NK-92 (cell line): ENCODE measurements at regions not wholly inside any gene's neighbourhood (a gene's known extent, or its start where the extent isn't known, plus 50 kb on each side); places are given as distances from the start of the nearest gene placed in this dataset.
"Not testable (repeated sequence)": the region's sequence is repeated elsewhere in the genome, so short reads cannot be mapped to it uniquely, and the experiment has no call there.

Source experiments
- DNase-seq: peaks from one replicate; lab custom pipeline; 2025; ENCODE audit not compliant: unreplicated experiment; lab: John Stamatoyannopoulos, UW

DNA sequence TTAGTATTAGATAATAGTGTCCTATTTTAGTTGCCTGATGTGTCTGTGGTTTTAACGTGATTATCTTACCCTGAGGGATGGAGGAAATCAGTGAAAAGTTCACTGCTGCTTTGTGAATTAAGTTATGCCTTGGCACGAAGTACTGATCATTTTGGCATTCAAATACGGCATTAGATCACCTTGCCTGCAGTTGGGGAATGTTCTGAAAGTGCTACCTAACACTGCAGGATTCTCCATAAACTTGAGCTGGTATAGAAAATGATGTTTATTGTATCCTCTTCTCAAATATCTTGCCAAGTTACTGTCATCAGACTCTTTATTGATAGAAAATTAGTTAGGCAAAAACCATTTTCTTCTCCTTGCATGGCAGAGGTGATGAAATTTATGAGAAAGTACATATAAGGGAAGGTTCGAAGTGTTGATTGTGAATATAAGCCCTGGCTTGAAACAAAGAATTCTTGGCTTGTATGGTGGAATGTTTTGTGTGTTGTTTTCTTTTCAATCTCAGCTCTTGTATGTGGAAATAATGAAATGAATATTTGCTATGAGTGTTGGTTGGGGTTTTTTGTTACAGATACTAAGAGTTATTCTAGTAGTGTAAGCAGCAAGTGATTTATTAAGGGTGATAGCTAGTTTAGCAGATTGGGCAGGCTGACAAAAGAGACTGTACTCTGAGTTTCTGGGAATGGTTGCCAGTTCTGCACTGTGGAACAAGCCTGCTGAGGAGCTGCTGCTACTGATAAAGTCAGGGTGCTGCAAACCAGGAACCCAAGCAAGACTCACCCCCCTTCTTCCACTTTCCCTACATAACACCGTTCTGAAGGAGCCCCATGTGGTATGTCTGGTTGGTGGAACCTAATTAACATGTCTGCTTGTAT is 448.3 kb downstream of the PCNX1 start:
- no peak for DNase-seq

DNA sequence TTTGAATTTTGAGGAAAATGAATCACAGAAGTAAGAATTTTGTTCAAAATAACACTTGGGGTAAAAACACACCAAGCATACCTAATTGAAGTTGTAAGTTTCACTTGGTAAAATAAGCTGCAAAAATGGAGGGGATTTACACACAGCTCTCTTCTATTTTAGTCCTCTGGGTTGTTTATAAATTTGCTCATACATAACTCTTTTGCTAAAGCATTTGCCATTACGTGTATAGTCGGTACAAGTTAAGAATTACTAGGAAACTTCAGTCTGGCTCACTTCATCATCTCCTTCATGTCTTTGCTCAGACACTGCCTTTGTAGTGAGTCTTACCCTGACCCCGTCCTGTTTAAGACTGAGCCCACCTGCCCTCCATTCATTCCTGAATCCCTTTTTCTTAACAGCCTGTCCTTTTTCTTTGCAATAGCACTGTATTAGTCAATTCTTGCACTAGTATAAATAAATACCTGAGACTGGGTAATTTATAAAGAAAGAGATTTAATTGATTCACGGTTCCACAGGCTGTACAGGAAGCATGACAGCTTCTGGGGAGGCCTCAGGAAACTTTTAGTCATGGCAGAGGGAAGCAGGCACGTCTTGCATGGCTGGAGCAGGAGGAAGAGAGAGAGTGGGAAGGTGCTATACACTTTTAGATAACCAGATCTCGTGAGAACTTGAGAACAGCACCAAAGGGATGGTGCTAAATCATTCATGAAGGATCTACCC is 451.1 kb downstream of the PCNX1 start:
- no peak for DNase-seq

DNA sequence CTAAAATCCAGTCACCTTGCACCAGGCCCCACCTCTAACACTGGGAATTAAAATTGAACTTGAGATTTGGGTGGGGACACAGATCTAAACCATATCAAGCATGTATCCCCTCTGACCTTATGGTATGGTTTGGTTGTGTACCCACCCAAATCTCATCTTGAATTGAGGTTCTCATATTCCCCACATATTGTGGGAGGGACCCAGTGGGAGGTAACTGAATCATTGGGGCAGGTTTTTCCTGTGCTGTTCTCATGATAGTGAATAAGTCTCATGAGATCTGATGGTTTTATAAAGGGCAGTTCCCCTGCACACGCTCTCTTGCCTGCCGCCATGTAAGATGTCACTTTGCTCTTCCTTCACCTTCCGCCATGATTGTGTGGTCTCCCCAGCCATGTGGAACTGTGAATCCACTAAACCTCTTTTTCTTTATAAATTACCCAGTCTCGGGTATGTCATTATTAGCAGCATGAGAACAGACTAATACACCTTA is 451.7 kb downstream of the PCNX1 start:
- DNase-seq, result not testable (repeated sequence)

DNA sequence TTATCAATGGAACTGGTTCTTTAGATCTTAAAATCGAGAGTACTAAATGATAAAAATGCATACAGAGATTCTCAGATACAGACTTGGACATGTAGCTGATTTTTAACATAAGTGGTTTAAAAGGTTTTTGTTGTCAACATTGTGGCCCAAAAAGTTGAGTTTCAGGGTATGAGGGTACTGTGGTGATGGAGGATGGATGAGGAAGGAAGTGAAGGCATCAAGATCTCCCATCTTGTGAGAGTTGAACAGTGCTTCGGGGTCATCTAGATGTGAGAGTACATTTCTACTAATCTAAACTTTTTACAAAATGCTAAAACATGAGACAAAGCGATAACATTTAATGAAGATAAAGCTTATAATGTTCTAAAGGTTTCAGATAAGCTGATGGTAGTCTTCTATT is 452.6 kb downstream of the PCNX1 start:
- DNase-seq, result no peak

DNA sequence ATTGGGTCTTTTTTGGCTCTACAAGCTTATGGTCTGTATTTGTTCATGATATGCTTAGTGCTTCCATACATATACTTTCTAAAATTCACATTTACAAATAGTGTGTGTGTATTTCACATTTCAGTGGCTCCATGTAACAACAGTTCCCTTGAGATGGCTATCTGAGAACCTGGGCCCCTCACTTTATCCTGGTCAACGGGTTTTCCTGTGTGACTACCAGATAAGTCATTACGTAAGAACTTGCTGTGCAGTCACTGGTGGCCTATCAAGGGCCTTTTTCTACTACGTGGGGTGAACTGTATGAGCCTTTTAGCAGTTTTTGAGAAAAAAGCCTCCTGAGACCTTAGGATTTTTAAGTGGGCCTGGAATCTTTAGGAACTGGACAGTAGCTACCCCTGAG is 454.1 kb downstream of the PCNX1 start:
- DNase-seq, result no peak

DNA sequence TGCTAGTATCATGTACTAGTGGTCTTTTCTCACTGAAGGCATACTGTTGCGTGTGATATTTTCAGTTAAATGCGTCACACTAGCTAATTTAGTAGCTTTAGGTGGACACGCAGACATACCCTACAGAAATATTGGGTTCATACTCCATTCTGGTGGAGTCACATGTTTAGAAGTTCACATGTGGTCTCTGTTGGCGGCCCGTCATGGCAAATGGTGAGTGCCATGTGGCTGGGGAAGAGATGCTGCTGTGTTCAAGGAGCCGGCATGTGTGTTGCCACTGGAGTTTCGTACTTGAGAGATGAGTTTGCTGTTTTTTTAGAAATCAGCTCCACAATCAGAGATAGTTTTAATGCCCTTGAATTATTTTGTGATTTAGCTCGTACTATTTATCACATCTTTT is 454.6 kb downstream of the PCNX1 start:
- DNase-seq, result no peak

DNA sequence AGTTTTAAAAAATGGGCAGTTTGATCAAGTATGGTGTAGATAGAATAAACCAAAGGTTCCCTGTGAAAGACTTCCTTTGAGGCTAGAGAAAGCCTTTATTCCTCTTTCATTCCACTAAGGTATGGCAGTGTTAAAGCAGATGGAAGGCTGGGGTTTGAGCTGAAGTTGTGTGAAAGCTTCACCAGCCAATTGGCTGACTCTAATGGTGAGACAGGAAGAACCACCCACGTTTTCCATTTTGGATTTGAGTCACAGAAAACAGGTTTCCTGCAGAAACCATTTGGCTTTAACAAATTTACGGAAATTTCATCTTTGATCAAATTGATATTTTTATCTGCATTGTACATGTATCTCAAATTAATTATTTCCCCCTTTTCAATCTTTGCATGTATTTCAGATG is 455.0 kb downstream of the PCNX1 start:
- DNase-seq, result no peak

DNA sequence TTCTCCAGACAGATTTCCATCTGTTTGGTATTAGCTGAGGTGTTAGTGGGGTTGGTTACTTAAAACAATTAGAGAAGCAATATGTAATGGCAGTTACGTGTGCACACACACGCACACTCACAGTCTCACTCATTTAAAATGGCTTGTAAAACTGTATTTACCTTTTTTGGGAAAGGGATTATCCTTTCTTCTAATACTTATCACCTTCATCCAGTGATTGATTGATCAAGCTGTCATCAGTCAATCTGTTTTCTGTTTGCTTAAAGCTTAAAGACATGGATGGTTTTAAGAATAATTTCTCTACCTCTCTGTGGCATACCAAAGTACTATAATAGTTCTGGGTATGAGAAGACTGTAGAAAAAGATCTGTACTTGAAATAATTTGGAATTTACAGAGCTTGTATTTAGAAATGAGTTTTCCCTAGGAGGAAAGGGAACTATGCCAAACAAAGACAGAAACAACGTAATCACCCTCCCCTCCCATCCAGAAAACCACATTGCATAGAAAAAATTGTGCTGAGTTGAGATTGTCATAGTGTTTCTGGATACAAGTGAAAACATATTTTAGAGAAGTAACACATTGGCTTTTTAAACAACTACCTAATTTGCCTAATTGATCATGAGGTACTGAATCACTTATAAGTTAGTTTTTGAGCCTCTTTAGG is 455.8 kb downstream of the PCNX1 start:
- no peak for DNase-seq

DNA sequence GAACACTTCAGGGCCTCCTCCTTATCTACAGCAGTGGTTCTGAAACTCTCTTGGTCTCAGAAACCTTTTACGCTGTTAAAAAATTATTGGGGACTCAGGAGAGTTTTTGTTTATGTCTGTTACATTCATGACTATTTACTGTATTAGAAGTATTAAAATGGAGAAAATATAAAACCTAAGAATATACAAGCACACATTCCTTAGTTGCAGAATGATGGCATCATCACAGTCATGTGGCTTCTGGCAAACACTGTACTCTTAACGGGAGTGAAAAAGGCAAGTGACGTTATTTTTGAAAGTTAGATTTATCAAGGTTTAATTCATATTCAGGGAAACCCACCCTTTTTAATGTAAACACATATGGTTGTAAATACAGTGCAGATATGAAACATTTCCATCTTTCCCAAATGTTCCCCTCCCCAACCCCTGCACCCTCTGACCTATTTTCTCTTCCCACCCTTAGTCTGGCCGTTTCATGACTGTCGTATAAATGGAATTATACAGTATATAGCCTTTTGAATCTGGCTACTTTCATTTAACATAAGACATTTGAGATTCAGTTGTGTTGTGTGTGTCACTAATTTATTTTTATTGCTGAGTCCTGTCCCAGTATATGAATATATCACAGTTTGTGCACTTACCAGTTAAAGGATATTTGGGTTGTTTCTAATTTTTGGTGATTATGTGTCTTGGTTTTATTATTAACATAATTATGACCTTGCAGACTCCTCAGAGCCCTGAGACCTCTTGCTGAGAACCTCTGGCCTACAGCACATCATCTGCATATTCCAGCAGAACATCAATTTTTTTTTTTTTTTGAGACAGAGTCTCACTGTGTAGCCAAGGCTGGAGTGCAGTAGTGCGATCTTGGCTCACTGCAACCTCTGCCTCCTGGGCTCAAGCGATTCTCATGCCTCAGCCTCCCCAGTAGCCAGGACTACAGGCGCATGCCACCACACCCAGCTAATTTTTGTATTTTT is 457.0 kb downstream of the PCNX1 start:
- no peak for DNase-seq

DNA sequence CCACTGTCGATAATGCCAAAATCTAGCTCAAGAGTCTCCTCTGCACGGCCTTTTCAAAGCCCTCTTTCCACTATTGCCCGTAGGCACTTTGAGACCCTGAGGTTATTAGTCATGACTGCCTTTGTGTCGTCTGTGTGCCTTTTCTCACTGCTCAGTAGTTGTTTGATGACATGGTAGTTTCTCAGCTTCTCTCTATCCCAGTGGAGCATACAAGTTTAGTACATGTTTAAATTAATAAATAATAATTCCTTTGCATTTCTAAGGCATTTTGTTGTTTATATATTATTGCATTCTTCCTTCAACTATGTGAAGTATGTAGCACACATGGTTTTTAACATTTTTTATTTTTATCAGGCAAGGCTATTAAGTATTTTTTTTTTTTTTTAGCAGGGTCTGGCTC is 458.1 kb downstream of the PCNX1 start:
- DNase-seq, result no peak

DNA sequence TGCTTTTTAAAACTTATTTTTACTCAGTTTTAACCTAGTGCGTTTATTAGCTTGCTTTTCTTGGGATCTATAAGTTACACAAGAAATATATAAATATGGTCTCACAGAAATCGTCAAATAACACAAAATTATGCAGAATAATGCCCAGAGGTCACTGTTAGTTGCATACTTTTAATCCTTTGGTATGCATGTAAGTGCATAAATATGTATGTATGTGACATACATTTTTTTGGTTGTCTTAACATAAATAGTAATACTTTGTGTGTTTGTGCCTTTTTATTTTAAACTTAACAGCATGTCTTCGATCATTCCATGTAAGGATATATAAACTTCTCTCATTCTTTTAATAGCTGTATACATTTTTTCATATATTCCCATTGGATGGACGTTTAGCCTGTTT is 459.6 kb downstream of the PCNX1 start:
- DNase-seq, result no peak

DNA sequence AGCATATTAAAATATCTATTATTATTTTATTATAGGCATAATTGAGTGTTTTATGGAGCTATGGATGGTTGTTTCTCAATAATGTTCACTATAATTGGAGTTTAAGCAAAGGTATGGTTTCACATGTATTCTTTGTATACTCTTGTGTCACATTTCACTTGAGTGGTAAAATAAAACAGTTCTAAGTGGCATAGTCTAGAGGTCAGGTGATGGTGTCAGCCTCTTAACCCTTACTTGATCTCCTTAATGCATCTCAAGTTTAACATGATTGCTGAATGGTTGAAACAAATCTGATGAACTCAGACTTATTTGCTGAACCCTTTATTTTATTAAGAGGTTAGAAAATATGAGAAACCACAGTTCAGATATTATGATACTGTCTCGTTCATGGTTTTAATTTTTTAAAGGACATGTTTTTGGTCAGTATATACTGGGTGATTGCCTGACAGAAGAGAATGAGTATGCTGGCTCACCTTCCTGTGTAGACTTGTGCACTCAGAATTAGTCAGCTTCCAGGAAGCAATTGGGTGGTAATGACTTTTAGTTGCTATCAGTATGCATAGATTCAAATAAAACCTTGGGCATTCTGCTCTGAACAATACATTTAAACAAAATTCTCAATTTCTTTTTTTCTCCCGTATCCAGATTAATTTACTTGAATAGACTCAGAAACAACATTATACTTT is 464.6 kb downstream of the PCNX1 start:
- no peak for DNase-seq

DNA sequence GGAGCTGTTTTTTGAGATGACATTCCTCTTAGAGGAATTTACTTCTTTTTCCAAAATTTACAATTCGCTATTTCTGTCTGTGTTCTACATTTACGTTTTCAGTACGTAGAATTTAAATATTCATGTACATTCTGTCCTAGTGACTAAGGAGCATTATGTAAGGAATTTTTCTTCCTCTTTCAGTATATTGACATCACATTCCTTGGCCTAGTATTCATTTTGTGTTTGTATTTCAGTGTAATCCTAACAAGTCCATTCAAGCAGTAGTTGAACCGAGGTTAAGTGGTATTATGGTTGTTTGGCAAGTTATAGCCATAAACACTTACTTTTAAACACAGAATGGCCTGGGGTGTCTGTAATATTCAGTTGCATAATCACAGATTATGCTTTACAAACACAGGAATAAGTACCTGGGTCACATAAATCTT is 465.2 kb downstream of the PCNX1 start:
- no peak for DNase-seq

DNA sequence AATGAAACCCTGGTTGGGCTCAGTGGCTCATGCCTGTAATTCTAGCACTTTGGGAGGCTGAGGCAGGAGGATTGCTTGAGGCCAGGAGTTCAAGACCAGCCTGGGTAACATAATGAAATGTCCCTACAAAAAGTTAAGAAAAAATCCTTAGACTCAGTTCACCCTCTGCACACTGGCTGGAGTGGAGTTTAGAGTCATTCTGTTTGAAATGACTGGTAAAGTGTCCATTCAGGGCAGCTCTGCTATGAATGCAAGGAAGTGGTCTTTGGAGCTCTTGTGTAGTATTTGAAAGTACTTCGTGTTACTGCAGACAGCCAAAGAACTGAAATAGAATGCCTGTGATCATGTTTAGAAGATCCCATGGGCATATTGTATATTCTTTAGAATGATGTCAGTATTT is 466.5 kb downstream of the PCNX1 start:
- no peak for DNase-seq

DNA sequence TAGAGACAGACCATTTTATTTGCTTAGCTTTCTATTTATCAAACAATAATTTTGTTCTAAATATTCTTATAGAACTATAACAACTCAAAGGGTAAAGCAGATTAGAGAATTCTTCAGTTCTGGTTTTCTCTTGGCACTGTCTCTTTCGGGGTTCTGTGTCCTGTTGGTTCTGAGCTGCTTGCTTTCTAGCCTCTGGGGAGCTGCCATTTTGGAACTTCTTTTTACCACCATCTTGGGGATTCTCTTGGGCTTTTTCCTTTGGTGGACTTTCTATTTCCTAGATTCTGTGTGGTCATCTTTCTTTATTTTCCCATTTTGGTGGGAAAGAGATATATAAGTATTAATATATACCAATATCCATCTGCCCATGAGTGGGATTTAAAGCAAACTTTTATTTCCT is 467.7 kb downstream of the PCNX1 start:
- no peak for DNase-seq

DNA sequence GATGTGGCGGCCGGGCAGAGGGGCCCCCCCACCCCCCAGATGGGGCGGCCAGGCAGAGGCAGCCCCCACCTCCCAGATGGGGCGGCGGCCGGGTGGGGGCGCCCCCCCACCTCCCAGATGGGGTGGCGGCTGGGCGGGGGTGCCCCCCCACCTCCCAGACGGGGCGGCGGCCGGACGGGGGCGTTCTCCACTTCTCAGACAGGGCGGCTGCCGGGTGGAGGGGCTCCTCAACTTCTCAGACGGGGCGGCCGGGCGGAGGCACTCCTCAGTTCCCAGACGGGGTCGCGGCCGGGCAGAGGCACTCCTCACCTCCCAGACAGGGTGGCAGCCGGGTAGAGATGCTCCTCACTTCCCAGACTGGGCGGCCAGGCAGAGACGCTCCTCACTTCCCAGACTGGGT is 469.8 kb downstream of the PCNX1 start:
- DNase-seq, result no peak

DNA sequence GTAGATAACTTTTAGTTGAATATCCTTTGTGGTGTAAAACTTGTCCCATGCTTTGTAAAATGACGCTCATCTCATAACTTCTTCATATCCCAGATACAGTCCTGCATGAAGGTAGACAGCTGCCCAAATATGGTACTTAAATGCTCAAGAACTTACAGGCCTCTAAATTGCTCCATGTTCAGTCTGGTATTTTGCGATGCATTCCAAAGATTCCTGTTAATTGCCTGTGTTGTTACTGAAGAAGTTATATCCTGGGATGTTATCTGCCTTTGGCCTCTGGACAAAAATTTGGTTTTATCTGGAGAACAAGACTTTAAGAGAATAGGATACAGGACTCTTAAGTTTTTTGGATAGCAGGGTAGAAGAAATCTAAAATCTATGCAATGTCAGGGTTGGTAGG is 473.0 kb downstream of the PCNX1 start:
- no peak for DNase-seq

DNA sequence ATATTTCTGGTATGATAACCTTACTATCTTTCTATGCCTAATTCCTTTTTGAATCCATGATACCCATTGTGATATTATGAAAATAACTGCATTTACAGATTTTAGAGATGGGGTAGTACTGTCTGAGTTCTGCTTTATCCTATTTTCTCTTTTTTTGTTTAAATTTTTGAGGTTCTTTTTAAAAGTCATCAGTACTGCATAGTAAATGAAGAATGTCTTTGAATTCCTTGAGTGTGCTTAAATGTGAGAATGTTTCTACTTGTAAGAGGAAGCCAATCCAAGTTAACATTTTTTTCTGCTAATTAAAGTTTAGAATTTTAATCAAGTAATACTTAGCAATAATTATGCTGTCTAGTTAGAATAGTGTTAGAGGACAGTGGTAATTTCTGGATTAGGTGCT is 474.6 kb downstream of the PCNX1 start:
- DNase-seq, result no peak

DNA sequence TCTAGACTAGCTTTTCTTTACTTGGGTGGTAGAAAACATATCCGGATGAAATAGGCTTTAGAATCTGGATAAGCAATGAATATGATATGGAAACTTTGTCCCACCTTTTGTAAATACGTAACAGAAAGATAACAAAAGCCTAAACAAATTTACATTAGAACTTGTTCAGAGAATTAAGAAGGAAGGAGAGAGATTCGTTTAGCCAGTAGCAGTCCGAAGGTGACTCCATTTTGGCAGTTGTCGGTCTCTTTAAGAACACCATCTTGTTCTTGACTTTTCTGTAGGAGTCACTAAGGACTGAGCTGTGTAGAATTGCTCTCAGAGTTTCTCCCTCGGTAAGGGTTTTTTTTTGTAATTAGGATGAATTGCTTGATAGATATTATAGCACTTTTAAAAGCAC is 475.1 kb downstream of the PCNX1 start:
- no peak for DNase-seq

DNA sequence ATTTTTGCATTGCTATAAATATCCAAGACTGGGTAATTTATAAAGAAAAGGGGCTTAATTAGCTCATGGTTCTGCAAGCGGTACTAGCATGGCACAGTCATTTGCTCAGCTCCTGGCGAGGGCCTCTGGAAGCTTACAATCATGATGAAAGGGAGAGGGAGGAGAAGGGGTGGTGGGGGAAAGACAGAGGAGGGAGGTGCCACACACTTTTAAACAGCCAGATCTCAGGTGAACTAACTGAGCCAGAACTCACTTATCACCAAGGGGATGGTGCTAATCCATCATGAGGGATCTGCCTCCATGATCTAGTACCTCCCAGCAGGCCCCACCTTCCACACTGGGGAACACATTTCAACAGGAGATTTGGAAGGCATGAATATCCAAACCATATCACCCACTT is 476.3 kb downstream of the PCNX1 start:
- no peak for DNase-seq
